OCI-LY7 (cell line): ENCODE measurements at regions not wholly inside any gene's neighbourhood (a gene's known extent, or its start where the extent isn't known, plus 50 kb on each side); places are given as distances from the start of the nearest gene placed in this dataset.

Experiments
- BruUV-seq: library from RNA; stranded (reverse); fragments of 400-500 nt; replicated peaks from 2 replicates; lab custom pipeline; 2021; lab: Mats Ljungman, UMichigan
- CTCF ChIA-PET: fragments of 300-600 bp; sonication (Branson Sonifier 250); formaldehyde crosslinking; loops from one replicate; lab custom pipeline; 2022; ENCODE audit warnings: antibody characterized with exemption; ENCODE audit not compliant: unreplicated experiment; lab: Charles Lee
- POLR2A ChIA-PET: fragments of 300-600 bp; sonication (Branson Sonifier 250); formaldehyde crosslinking; loops from one replicate; lab custom pipeline; 2022; ENCODE audit warnings: antibody characterized with exemption; lab: Charles Lee
- DNase-seq: peaks from one replicate; pipeline ENCODE4 v3.0.0-alpha.2; 2015; ENCODE audit warnings: low spot score
- H2AFZ ChIP-seq: fragments of 200-600 bp; sonication (generic), shearing (Covaris generic); 2 replicates; pipeline ENCODE4 v1.6.1; 2014; ENCODE audit warnings: mild to moderate bottlenecking, antibody characterized with exemption, low read length, moderate library complexity
- H3K27ac ChIP-seq: fragments of 200-600 bp; sonication (generic); 2 replicates; pipeline ENCODE4 v1.5.1; 2014; ENCODE audit warnings: mixed run types, low read depth, mild to moderate bottlenecking, moderate library complexity, low read length, inconsistent platforms; ENCODE audit not compliant: poor library complexity, severe bottlenecking
- H3K36me3 ChIP-seq: fragments of 200-600 bp; sonication (generic); 2 replicates; pipeline ENCODE4 v1.6.1; 2014; ENCODE audit warnings: mild to moderate bottlenecking, antibody characterized with exemption, low read length, moderate library complexity, mixed read lengths; ENCODE audit not compliant: insufficient read depth
- H3K4me1 ChIP-seq: fragments of 200-600 bp; sonication (generic); 2 replicates; pipeline ENCODE4 v1.5.1; 2014; ENCODE audit warnings: mild to moderate bottlenecking, low read length; ENCODE audit not compliant: insufficient read depth, poor library complexity, severe bottlenecking
- H3K4me2 ChIP-seq: fragments of 200-600 bp; sonication (generic); 2 replicates; pipeline ENCODE4 v1.6.1; 2014; ENCODE audit warnings: mild to moderate bottlenecking, low read length
- H3K4me3 ChIP-seq: fragments of 200-600 bp; sonication (generic); 2 replicates; pipeline ENCODE4 v1.5.1; 2014; ENCODE audit warnings: mild to moderate bottlenecking, low read depth, low read length; ENCODE audit not compliant: poor library complexity, severe bottlenecking
- H3K79me2 ChIP-seq: fragments of 200-600 bp; sonication (generic); 2 replicates; pipeline ENCODE4 v1.6.1; 2016; ENCODE audit warnings: low read depth, mild to moderate bottlenecking, low read length, moderate library complexity, mixed read lengths; ENCODE audit not compliant: insufficient read depth
- H3K9me2 ChIP-seq: fragments of 200-600 bp; sonication (generic); 2 replicates; pipeline ENCODE4 v1.6.1; 2016; ENCODE audit warnings: mild to moderate bottlenecking, low read length, mixed read lengths; ENCODE audit not compliant: insufficient read depth
- H3K9me3 ChIP-seq: fragments of 200-600 bp; sonication (generic); 2 replicates; pipeline ENCODE4 v1.6.1; 2014; ENCODE audit warnings: mild to moderate bottlenecking, mixed run types, low read length, mixed read lengths
- H4K20me1 ChIP-seq: fragments of 200-600 bp; sonication (generic); 2 replicates; pipeline ENCODE4 v1.6.1; 2014; ENCODE audit warnings: mild to moderate bottlenecking, antibody characterized with exemption, low read length, moderate library complexity, mixed read lengths; ENCODE audit not compliant: insufficient read depth
- CTCF ChIP-seq: fragments of 200-600 bp; sonication (generic); conservative IDR thresholded peaks from 2 replicates; pipeline ENCODE4 v1.5.1; 2014; ENCODE audit warnings: mild to moderate bottlenecking, antibody characterized with exemption, low read length, moderate library complexity, mixed read lengths
- EZH2phosphoT487 ChIP-seq: fragments of 200-600 bp; sonication (generic); IDR thresholded peaks from 2 replicates; pipeline ENCODE4 v1.6.1; 2018; ENCODE audit warnings: low read depth, borderline replicate concordance, mild to moderate bottlenecking, mixed run types, antibody characterized with exemption, low read length, moderate library complexity, mixed read lengths
- intact Hi-C: fragments of 100-400 bp; cut with micrococcal nuclease; formaldehyde crosslinking; loops from one replicate; pipeline ENCODE4 v1.10.0; 2022; ENCODE audit not compliant: unreplicated experiment

- intact Hi-C loops, result no loop called here
- no peak overlapping the region for H3K27ac ChIP-seq
- no peak for DNase-seq
- H3K4me3 ChIP-seq, result no peak overlapping the region
- H3K4me1 ChIP-seq, result no peaks in the 10 kb centered on the region
- H3K36me3 ChIP-seq, result no peaks in the 10 kb centered on the region
- TF ChIP-seq CTCF (no peak), EZH2phosphoT487 (no peak)
- H3K79me2 ChIP-seq, result no peaks in the 10 kb centered on the region
- H3K4me2 ChIP-seq, result no peak overlapping the region
- H4K20me1 ChIP-seq, result no peaks in the 10 kb centered on the region
- ChIA-PET CTCF (no interaction called here), POLR2A (no interaction called here)
- no peaks in the 10 kb centered on the region for H3K9me3 ChIP-seq
- BruUV-seq, result no TSS peak
- H2AFZ ChIP-seq, result no peak overlapping the region
- H3K9me2 ChIP-seq, result no peaks in the 10 kb centered on the region
Observed at GRCh38 chr2:18133310-18133709, 254.8 kb downstream of the KCNS3 start.

- intact Hi-C loops, result no loop called here
- ChIA-PET POLR2A (interaction anchor here (0.6 kb wide), 1 partner anchor 214 kb away, joined by 3 read pairs; no protein-coding TSS in a partner anchor), CTCF (no interaction called here)
- Histone ChIP-seq H3K36me3 (no peaks in the 10 kb centered on the region), H3K27ac (no peak overlapping the region), H3K4me1 (no peaks in the 10 kb centered on the region), H3K79me2 (no peaks in the 10 kb centered on the region), H3K9me2 (no peaks in the 10 kb centered on the region), H3K4me3 (no peak overlapping the region), H2AFZ (no peak overlapping the region), H3K4me2 (no peak overlapping the region), H3K9me3 (no peaks in the 10 kb centered on the region), H4K20me1 (no peaks in the 10 kb centered on the region)
- no peak for DNase-seq
- TF ChIP-seq EZH2phosphoT487 (no peak), CTCF (no peak)
- no TSS peak for BruUV-seq
Observed at GRCh38 chr2:18132697-18133096, 254.2 kb downstream of the KCNS3 start.

GRCh38 chr2:18131761-18132160 lies 253.3 kb downstream of the KCNS3 start:
- ChIA-PET POLR2A (no interaction called here), CTCF (no interaction called here)
- H3K27ac ChIP-seq, result no peak overlapping the region
- DNase-seq, result no peak
- H3K4me1 ChIP-seq, result no peaks in the 10 kb centered on the region
- intact Hi-C loops, result no loop called here
- TF ChIP-seq EZH2phosphoT487 (no peak), CTCF (no peak)
- BruUV-seq, result no TSS peak
- no peak overlapping the region for H2AFZ ChIP-seq
- H3K4me3 ChIP-seq, result no peak overlapping the region
- no peak overlapping the region for H3K4me2 ChIP-seq
- no peaks in the 10 kb centered on the region for H3K79me2 ChIP-seq
- H3K36me3 ChIP-seq, result no peaks in the 10 kb centered on the region
- H3K9me2 ChIP-seq, result no peaks in the 10 kb centered on the region
- H3K9me3 ChIP-seq, result no peaks in the 10 kb centered on the region
- no peaks in the 10 kb centered on the region for H4K20me1 ChIP-seq
